GM23338 (cell line): ENCODE measurements at regions not wholly inside any gene's neighbourhood (a gene's known extent, or its start where the extent isn't known, plus 50 kb on each side); places are given as distances from the start of the nearest gene placed in this dataset.

Experiments used
- CREB1 ChIP-seq: fragments of 250-450 bp; sonication (Bioruptor Pico); IDR thresholded peaks from 2 replicates; pipeline ENCODE4 v1.5.0; 2020; ENCODE audit warnings: low read depth, mild to moderate bottlenecking, moderate library complexity
- CTCF ChIP-seq, 2 experiments: fragments of 200-600 bp in 1 of 2; sonication (generic) in 1 of 2; conservative IDR thresholded peaks; 2 replicates each; pipeline versions ENCODE4 v1.5.1 to v1.6.1; 2016 to 2017; ENCODE audit warnings: antibody characterized with exemption in 2 of 2, low read depth in 2 of 2, mild to moderate bottlenecking in 2 of 2, moderate library complexity in 1 of 2
- EZH2 ChIP-seq: fragments of 200-600 bp; sonication (generic); IDR thresholded peaks from one replicate; pipeline ENCODE4 v1.8.0; 2017; ENCODE audit warnings: antibody characterized with exemption, mild to moderate bottlenecking, low read depth; ENCODE audit not compliant: unreplicated experiment
- EZH2phosphoT487 ChIP-seq: fragments of 200-600 bp; sonication (generic); IDR thresholded peaks from one replicate; pipeline ENCODE4 v1.8.1; 2018; ENCODE audit warnings: antibody characterized with exemption; ENCODE audit not compliant: unreplicated experiment
- POLR2AphosphoS5 ChIP-seq: IDR thresholded peaks from 2 replicates; pipeline ENCODE4 v1.6.1; 2016; ENCODE audit warnings: antibody characterized with exemption, low read depth
- TF ChIP-seq, protein P1 (sequence below): IDR thresholded peaks from one replicate; pipeline ENCODE4 v1.6.1; 2018; ENCODE audit warnings: antibody characterized with exemption; ENCODE audit not compliant: unreplicated experiment

DNA sequence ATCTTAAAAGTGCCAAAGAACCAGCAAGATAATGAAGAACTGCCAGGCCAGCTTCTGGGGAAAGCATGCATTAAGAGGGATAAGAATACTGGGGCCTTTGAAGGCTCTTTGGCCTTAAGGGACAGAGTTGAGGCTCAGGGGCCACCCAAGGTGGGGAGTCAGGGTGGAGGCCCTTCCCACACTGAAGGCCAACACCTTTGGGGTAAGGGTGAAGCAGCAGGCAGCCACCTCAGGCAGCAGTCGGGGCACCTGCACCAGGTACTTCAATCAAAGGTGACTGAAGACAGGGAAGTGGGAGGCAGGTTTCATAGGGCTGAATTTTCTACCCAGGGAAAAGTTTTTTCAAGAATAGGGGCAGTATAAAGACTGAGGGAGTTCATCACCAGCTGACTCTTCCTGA is 87.7 kb upstream of the KLF13 start:
- TF ChIP-seq, protein P1, sequence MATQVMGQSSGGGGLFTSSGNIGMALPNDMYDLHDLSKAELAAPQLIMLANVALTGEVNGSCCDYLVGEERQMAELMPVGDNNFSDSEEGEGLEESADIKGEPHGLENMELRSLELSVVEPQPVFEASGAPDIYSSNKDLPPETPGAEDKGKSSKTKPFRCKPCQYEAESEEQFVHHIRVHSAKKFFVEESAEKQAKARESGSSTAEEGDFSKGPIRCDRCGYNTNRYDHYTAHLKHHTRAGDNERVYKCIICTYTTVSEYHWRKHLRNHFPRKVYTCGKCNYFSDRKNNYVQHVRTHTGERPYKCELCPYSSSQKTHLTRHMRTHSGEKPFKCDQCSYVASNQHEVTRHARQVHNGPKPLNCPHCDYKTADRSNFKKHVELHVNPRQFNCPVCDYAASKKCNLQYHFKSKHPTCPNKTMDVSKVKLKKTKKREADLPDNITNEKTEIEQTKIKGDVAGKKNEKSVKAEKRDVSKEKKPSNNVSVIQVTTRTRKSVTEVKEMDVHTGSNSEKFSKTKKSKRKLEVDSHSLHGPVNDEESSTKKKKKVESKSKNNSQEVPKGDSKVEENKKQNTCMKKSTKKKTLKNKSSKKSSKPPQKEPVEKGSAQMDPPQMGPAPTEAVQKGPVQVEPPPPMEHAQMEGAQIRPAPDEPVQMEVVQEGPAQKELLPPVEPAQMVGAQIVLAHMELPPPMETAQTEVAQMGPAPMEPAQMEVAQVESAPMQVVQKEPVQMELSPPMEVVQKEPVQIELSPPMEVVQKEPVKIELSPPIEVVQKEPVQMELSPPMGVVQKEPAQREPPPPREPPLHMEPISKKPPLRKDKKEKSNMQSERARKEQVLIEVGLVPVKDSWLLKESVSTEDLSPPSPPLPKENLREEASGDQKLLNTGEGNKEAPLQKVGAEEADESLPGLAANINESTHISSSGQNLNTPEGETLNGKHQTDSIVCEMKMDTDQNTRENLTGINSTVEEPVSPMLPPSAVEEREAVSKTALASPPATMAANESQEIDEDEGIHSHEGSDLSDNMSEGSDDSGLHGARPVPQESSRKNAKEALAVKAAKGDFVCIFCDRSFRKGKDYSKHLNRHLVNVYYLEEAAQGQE, result no peak
- TF ChIP-seq CTCF (conservative IDR thresholded peaks at IDR 0.05; ENCODE audit: low read depth in 2 of 2), result no peak
- no peak for TF ChIP-seq EZH2phosphoT487
- no peak for TF ChIP-seq EZH2
- TF ChIP-seq CREB1 (CRISPR knock-in tag), result no peak
- no peak for TF ChIP-seq POLR2AphosphoS5
